Testis (tissue), 2 donors: ENCODE measurements at regions not wholly inside any gene's neighbourhood (a gene's known extent, or its start where the extent isn't known, plus 50 kb on each side); places are given as distances from the start of the nearest gene placed in this dataset.
"Not testable (repeated sequence)": the region's sequence is repeated elsewhere in the genome, so short reads cannot be mapped to it uniquely, and the experiment has no call there.

ENCODE experiments used
- DNase-seq: peaks from one replicate; pipeline ENCODE4 v3.0.0-alpha.2; 2019
- H3K27ac ChIP-seq, 2 donors: fragments of 200-600 bp; sonication (generic); one replicate each; pipeline ENCODE4 v1.5.1; 2019
- H3K27me3 ChIP-seq: fragments of 200-600 bp; sonication (generic); one replicate; pipeline ENCODE4 v1.5.1; 2019
- H3K36me3 ChIP-seq: fragments of 200-600 bp; sonication (generic); one replicate; pipeline ENCODE4 v1.5.1; 2017; ENCODE audit warnings: low read depth; ENCODE audit errors: missing control alignments
- H3K4me1 ChIP-seq: fragments of 200-600 bp; sonication (generic); one replicate; pipeline ENCODE4 v1.5.1; 2019
- H3K4me3 ChIP-seq, 2 donors: fragments of 200-600 bp; sonication (generic); one replicate each; pipeline ENCODE4 v1.5.1; 2017 to 2019
- H3K9me3 ChIP-seq: fragments of 200-600 bp; sonication (generic); one replicate; pipeline ENCODE4 v1.5.1; 2017
- CTCF ChIP-seq, 3 experiments: fragments of 450-650 bp in 2 of 3; fragments of 200-600 bp in 1 of 3; sonication (generic) in 1 of 3; IDR thresholded peaks; one replicate each; pipeline ENCODE4 v1.5.1; 2016 to 2019; ENCODE audit warnings: antibody characterized with exemption in 3 of 3, mild to moderate bottlenecking in 2 of 3, moderate library complexity in 1 of 3
- POLR2A ChIP-seq: fragments of 450-650 bp; IDR thresholded peaks from one replicate; pipeline ENCODE4 v1.6.1; 2017; ENCODE audit warnings: antibody characterized with exemption, mild to moderate bottlenecking, moderate library complexity
- WGBS, 2 donors: methylation state at CpG; one replicate each; pipeline ENCODE4 v1.1.5; 2018; 5-methylcytosine and 5-hydroxymethylcytosine counted together
- intact Hi-C: fragments of 100-400 bp; cut with DNase I; formaldehyde crosslinking; loops from one replicate; pipeline ENCODE4 v1.15.1; 2023; ENCODE audit warnings: low total_unique reads

GRCh38 chr21:27885296-27885711 lies 918.4 kb upstream of the ADAMTS5 start:
- no peak for TF ChIP-seq CTCF (IDR thresholded peaks at IDR 0.05)
- no peak for TF ChIP-seq POLR2A
- Histone ChIP-seq H3K4me1 (no peaks in the 10 kb centered on the region), H3K27ac (no peak overlapping the region), H3K36me3 (no peaks in the 10 kb centered on the region), H3K4me3 (peak overlapping the region; percentile 36 to 55), H3K27me3 (no peaks in the 10 kb centered on the region), H3K9me3 (no peaks in the 10 kb centered on the region)
- intact Hi-C loops: no loop called here
- WGBS, 2 donors: 70 to 77% methylated on average over 12 to 31 of the region's 31 CpGs
- no peak for DNase-seq

GRCh38 chr21:27881331-27881730 lies 914.4 kb upstream of the ADAMTS5 start:
- peak; percentile 64 for DNase-seq
- H3K27me3 ChIP-seq, H3K9me3 ChIP-seq, H3K36me3 ChIP-seq, H3K4me3 ChIP-seq, intact Hi-C loops, H3K4me1 ChIP-seq, H3K27ac ChIP-seq: not testable (repeated sequence)
- WGBS, 2 donors: 30 to 38% methylated on average over 3 of the region's 3 CpGs

- H3K4me1 ChIP-seq, H3K4me3 ChIP-seq, H3K36me3 ChIP-seq, intact Hi-C loops, H3K27me3 ChIP-seq, DNase-seq, H3K9me3 ChIP-seq, H3K27ac ChIP-seq: not testable (repeated sequence)
- WGBS, 2 donors: 64 to 68% methylated on average over 2 of the region's 2 CpGs
Measured at GRCh38 chr21:27872411-27872810, 905.5 kb upstream of the ADAMTS5 start.

DNA sequence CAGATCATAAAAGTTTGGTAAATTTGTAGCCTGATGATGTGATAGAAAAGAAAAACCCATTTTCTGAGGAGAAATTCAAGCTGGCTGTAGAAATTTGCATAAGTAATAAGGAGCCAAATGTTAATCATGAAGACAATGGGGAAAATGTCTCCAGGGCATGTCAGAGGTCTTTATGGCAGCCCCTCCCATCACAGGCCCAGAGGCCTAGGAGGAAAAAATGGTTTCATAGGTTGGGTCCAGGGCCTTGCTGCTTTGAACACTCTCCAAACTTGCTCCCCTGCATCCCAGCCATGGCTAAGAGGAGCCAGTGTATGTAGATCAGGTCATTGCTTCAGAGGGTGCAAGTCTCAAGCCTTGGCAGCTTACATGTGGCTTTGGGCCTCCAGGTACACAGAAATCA lies 903.9 kb upstream of the ADAMTS5 start:
- H3K36me3 ChIP-seq, intact Hi-C loops, H3K27me3 ChIP-seq, H3K4me3 ChIP-seq, DNase-seq, H3K4me1 ChIP-seq, H3K27ac ChIP-seq, H3K9me3 ChIP-seq: not testable (repeated sequence)

DNA sequence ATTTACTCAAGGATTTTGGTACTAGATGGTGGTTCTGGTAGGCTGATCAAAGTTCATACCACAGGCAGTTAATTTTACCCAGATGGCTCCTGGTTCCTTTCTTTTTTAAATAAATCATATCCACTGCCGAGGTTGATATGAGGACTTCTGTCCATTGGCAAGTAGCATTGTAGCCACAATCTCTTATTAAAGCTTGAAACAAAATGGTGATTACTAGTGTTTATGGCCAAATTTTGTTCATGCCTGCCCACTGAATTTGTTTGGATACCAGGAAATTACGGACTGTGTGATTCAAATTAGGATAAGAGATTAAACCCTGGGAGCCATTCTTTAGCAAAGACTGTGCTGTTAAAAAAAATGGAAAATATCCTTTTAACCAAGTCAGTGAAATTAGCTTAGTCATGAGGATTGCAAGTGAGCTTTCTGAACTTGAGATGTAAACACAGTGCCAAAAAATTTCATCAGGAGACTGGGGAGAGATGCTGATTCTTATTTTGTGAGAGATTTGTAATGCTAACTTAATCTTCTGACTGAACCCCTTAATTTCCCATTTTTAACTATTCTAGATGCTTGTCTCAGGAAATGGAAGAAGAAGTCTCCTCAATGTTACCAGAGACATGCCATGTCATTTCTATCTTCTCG lies 893.5 kb upstream of the ADAMTS5 start:
- H3K9me3 ChIP-seq, H3K4me1 ChIP-seq, H3K27me3 ChIP-seq, H3K36me3 ChIP-seq, intact Hi-C loops, H3K27ac ChIP-seq, H3K4me3 ChIP-seq, DNase-seq: not testable (repeated sequence)
- WGBS, 2 donors: 58 to 71% methylated on average over 3 of the region's 3 CpGs

DNA sequence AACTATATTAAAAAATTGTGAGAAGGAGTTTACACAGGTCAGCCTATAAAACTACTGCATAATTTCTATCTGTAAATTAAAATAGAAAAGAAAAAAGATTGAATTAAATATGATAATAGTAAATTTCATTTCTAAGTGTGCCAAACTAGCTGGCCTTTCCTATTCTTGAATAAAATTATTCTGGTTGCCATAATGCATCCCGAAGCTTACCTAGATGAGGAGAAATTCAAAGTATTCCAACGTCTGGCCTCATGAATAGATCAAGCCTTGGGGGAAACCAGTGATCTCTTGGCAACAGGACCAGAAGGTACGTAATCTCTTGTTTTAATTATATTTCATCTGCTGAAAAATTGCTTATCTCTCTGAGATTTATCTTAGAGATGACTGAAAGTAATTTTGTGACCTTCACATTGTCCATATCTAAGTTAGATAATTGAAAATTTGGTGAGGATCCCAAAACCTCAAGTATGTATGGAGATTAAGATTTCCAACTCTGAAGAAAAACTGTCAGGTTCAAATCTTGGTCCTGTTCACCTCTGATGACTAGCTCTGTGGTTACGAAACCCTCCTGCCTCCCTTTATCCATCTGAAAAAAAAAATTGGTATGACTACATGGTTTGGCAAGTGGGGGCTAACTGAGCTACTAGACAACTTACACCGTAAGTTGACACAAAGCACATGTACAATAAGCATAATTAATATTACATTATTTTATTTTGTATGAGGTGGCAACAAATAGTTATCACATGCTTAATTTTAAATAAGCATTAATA lies 891.4 kb upstream of the ADAMTS5 start:
- not testable (repeated sequence) for H3K4me1 ChIP-seq, DNase-seq

GRCh38 chr21:27856988-27857387 lies 890.1 kb upstream of the ADAMTS5 start:
- H3K27ac ChIP-seq, H3K36me3 ChIP-seq, intact Hi-C loops, H3K4me1 ChIP-seq, DNase-seq, H3K4me3 ChIP-seq, H3K27me3 ChIP-seq, H3K9me3 ChIP-seq: not testable (repeated sequence)
- WGBS, 2 donors: 47 to 60% methylated on average over 3 of the region's 3 CpGs

More for the DNA sequence above, 891.4 kb upstream of the ADAMTS5 start:
- H3K4me3 ChIP-seq, intact Hi-C loops, H3K27me3 ChIP-seq, H3K36me3 ChIP-seq, H3K9me3 ChIP-seq, H3K27ac ChIP-seq: not testable (repeated sequence)
- WGBS, 2 donors: 90 to 93% methylated on average over 5 of the region's 5 CpGs
